BJ (cell line): ENCODE measurements at regions not wholly inside any gene's neighbourhood (a gene's known extent, or its start where the extent isn't known, plus 50 kb on each side); places are given as distances from the start of the nearest gene placed in this dataset.

Experiments used
- CTCF ChIA-PET: fragments of 350-600 bp; formaldehyde crosslinking; extraction: SDS; loops from one replicate; lab custom pipeline; 2021; ENCODE audit warnings: antibody characterized with exemption, inconsistent platforms; lab: Yijun Ruan, JAX
- POLR2A ChIA-PET: fragments of 300-600 bp; sonication (Branson Sonifier 250); formaldehyde crosslinking; extraction: SDS; loops from one replicate; lab custom pipeline; 2021; ENCODE audit warnings: antibody characterized with exemption; lab: Charles Lee
- DNase-seq: peaks from one replicate; pipeline ENCODE4 v3.0.0-alpha.2; 2011; ENCODE audit warnings: low read depth
- H3K27me3 ChIP-seq: 2 replicates; pipeline ENCODE4 v1.6.0; 2011; ENCODE audit warnings: low read length; ENCODE audit not compliant: control insufficient read depth, insufficient read depth
- H3K36me3 ChIP-seq: 2 replicates; pipeline ENCODE4 v1.5.1; 2011; ENCODE audit warnings: low read length; ENCODE audit not compliant: control insufficient read depth, insufficient read depth
- H3K4me3 ChIP-seq: 2 replicates; pipeline ENCODE4 v1.5.1; 2011; ENCODE audit warnings: low read depth, mild to moderate bottlenecking, control low read depth, low read length
- CTCF ChIP-seq: IDR thresholded peaks from 2 replicates; pipeline ENCODE4 v1.5.1; 2011; ENCODE audit warnings: low read depth, mild to moderate bottlenecking, control low read depth, inconsistent platforms, low read length, moderate library complexity; ENCODE audit not compliant: insufficient read depth

- POLR2A ChIA-PET = no interaction called here
- Histone ChIP-seq H3K36me3 (no peaks in the 10 kb centered on the region), H3K4me3 (no peak overlapping the region), H3K27me3 (no peaks in the 10 kb centered on the region)
- CTCF ChIA-PET = no interaction called here
- DNase-seq = no peak
- TF ChIP-seq CTCF = no peak
Measured at GRCh38 chr6:105926318-105926717, 159.8 kb upstream of the PRDM1 start.

- no peak for TF ChIP-seq CTCF
- H3K36me3 ChIP-seq = no peaks in the 10 kb centered on the region
- no peak overlapping the region for H3K4me3 ChIP-seq
- DNase-seq = no peak
- ChIA-PET CTCF (no interaction called here), POLR2A (no interaction called here)
- no peaks in the 10 kb centered on the region for H3K27me3 ChIP-seq
Measured at GRCh38 chr6:105925706-105926105, 160.4 kb upstream of the PRDM1 start.

- ChIA-PET POLR2A (no interaction called here), CTCF (interaction anchor here (1.2 kb wide), 1 partner anchor 22 kb away, joined by 3 read pairs; no protein-coding TSS in a partner anchor)
- no peaks in the 10 kb centered on the region for H3K36me3 ChIP-seq
- TF ChIP-seq CTCF = no peak
- H3K4me3 ChIP-seq = no peak overlapping the region
- DNase-seq = no peak
- H3K27me3 ChIP-seq = no peaks in the 10 kb centered on the region
Measured at GRCh38 chr6:105921781-105922180, 164.4 kb upstream of the PRDM1 start.

GRCh38 chr6:105920071-105920470, 166.1 kb upstream of the PRDM1 start:
- POLR2A ChIA-PET = no interaction called here
- Histone ChIP-seq H3K4me3 (no peak overlapping the region), H3K27me3 (no peaks in the 10 kb centered on the region), H3K36me3 (no peaks in the 10 kb centered on the region)
- DNase-seq = no peak
- no peak for TF ChIP-seq CTCF
- CTCF ChIA-PET = no interaction called here

- ChIA-PET POLR2A (no interaction called here), CTCF (interaction anchor here (1.1 kb wide), 1 partner anchor 46 kb away, joined by 3 read pairs; no protein-coding TSS in a partner anchor)
- Histone ChIP-seq H3K4me3 (no peak overlapping the region), H3K36me3 (no peaks in the 10 kb centered on the region), H3K27me3 (no peaks in the 10 kb centered on the region)
- no peak for DNase-seq
- TF ChIP-seq CTCF = no peak
Measured at GRCh38 chr6:105917038-105917695, 169.0 kb upstream of the PRDM1 start.
